ENCODE measurements at regions not wholly inside any gene's neighbourhood (a gene's known extent, or its start where the extent isn't known, plus 50 kb on each side); places are given as distances from the start of the nearest gene placed in this dataset.

GRCh38 chr22:49436056-49436455 lies 391.6 kb downstream of the BRD1 start (continued):
- TF ChIP-seq REST (IDR thresholded peaks at IDR 0.05; ENCODE audit: unreplicated experiment) = no peak
- no peak for TF ChIP-seq ZNF331 (CRISPR knock-in tag; IDR thresholded peaks at IDR 0.05; ENCODE audit: low read depth)
- no peak for TF ChIP-seq EZH2 (IDR thresholded peaks at IDR 0.05; ENCODE audit: low read depth, unreplicated experiment)
- no peak for TF ChIP-seq ZNF114 (CRISPR knock-in tag; IDR thresholded peaks at IDR 0.05)

GRCh38 chr22:49435596-49435995 lies 392.1 kb downstream of the BRD1 start:
- H3F3A ChIP-seq (replicated peaks; ENCODE audit: low read depth) = no peaks in the 10 kb centered on the region
- H3K9me2 ChIP-seq (ENCODE audit: insufficient read depth) = no peaks in the 10 kb centered on the region
- H3K79me2 ChIP-seq (replicated peaks; ENCODE audit: insufficient read depth) = no peaks in the 10 kb centered on the region
- H3K27ac Mint-ChIP-seq = no peak overlapping the region
- H3K36me3 Mint-ChIP-seq (ENCODE audit: low read depth) = no peaks in the 10 kb centered on the region
- H3K27me3 ChIP-seq (ENCODE audit: insufficient read depth) = no peaks in the 10 kb centered on the region
- no peak for ATAC-seq
- H4K20me1 ChIP-seq (replicated peaks; ENCODE audit: insufficient read depth) = no peaks in the 10 kb centered on the region
- H2AFZ ChIP-seq = no peak overlapping the region
- H3K4me3 ChIP-seq = no peak overlapping the region
- H3K27ac ChIP-seq (ENCODE audit: low read depth) = no peak overlapping the region
- no peaks in the 10 kb centered on the region; the same call in 2 of the 3 replicates for H3K4me1 Mint-ChIP-seq
- H3K4me2 ChIP-seq = no peak overlapping the region
- H3K4me1 ChIP-seq (ENCODE audit: insufficient read depth) = no peaks in the 10 kb centered on the region
- no peak overlapping the region for H3K4me3 Mint-ChIP-seq
- peaks cover 6% of the 10 kb centered on the region; the same call in 2 of the 3 replicates for H3K9me3 Mint-ChIP-seq
- H3K27me3 Mint-ChIP-seq (ENCODE audit: insufficient read depth, low read depth, poor library complexity) = peaks cover 9% of the 10 kb centered on the region
- no peak for DNase-seq (ENCODE audit: low spot score)
- H3K36me3 ChIP-seq (ENCODE audit: insufficient read depth) = no peaks in the 10 kb centered on the region
- no peak for TF ChIP-seq EZH2phosphoT487 (IDR thresholded peaks at IDR 0.05; ENCODE audit: unreplicated experiment)
- no peak for TF ChIP-seq REST (IDR thresholded peaks at IDR 0.05; ENCODE audit: unreplicated experiment)
- TF ChIP-seq EZH2 (IDR thresholded peaks at IDR 0.05; ENCODE audit: low read depth, unreplicated experiment) = no peak
- TF ChIP-seq ZNF462 (CRISPR knock-in tag; IDR thresholded peaks at IDR 0.05) = no peak
- no peak for TF ChIP-seq ETS1 (IDR thresholded peaks at IDR 0.05)
- TF ChIP-seq CTCF (conservative IDR thresholded peaks at IDR 0.05; ENCODE audit: low read depth in 2 of 2) = no peak

Data from GM23338 (cell line).